ENCODE measurements at regions not wholly inside any gene's neighbourhood (a gene's known extent, or its start where the extent isn't known, plus 50 kb on each side); places are given as distances from the start of the nearest gene placed in this dataset.

DNA sequence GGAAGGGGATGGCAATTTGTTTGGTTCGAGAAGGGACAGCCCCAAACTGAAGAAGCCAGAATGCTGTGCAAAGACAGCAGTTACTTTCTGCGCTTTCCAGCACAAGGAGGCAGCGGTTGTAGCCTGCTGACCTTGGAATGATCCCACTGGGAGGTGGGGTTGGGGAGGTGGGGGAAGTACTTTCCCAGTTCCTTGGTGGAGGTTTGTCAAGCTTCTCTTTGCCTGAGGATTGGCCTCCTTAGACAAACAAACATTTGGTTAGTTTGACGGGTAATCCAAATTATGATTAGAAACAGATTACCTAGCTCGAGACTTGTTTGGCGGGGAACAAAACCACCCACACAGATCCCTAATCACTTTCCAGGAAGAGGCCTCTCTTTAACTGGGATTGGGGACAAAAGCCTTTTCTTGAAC, 79.1 kb upstream of the EGLN3 start:
- no peak overlapping the region for H3K27ac ChIP-seq
- no peak overlapping the region for H3K4me3 ChIP-seq
- H3K9me3 ChIP-seq: no peaks in the 10 kb centered on the region
- CTCF ChIA-PET: interaction anchor here (1.6 kb wide), 1 partner anchor 69 kb away, joined by 5 read pairs; no protein-coding TSS in a partner anchor
- no peak overlapping the region for H3K4me2 ChIP-seq
- POLR2A ChIA-PET: no interaction called here
- ATAC-seq (no peak), DNase-seq (ENCODE audit: low read depth in 1 of 2, low spot score in 1 of 2) (no peak), FAIRE-seq (no peak)
- H3K4me1 ChIP-seq: no peaks in the 10 kb centered on the region
- TF ChIP-seq, protein P1, sequence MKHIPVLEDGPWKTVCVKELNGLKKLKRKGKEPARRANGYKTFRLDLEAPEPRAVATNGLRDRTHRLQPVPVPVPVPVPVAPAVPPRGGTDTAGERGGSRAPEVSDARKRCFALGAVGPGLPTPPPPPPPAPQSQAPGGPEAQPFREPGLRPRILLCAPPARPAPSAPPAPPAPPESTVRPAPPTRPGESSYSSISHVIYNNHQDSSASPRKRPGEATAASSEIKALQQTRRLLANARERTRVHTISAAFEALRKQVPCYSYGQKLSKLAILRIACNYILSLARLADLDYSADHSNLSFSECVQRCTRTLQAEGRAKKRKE (CRISPR knock-in tag; IDR thresholded peaks at IDR 0.05; ENCODE audit: low read depth): no peak
- TF ChIP-seq ESRRA (IDR thresholded peaks at IDR 0.05; ENCODE audit: borderline replicate concordance, low read length) (no peak), RARB (CRISPR knock-in tag; IDR thresholded peaks at IDR 0.05) (no peak), HEYL (CRISPR knock-in tag; IDR thresholded peaks at IDR 0.05) (no peak), HDAC2 (IDR thresholded peaks at IDR 0.05) (no peak), PHF8 (IDR thresholded peaks at IDR 0.05; ENCODE audit: borderline replicate concordance, low read depth) (no peak), CHD4 (IDR thresholded peaks at IDR 0.05; ENCODE audit: borderline replicate concordance) (no peak), FOSL2 (IDR thresholded peaks at IDR 0.05) (no peak), FOSL2 (CRISPR knock-in tag; IDR thresholded peaks at IDR 0.05) (no peak), POLR2AphosphoS2 (conservative IDR thresholded peaks at IDR 0.05; ENCODE audit: low read length) (no peak), MAZ (IDR thresholded peaks at IDR 0.05; ENCODE audit: borderline replicate concordance, low read depth, low read length) (no peak)
- TF ChIP-seq, protein P2, sequence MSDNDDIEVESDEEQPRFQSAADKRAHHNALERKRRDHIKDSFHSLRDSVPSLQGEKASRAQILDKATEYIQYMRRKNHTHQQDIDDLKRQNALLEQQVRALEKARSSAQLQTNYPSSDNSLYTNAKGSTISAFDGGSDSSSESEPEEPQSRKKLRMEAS (IDR thresholded peaks at IDR 0.05): no peak
- WGBS (ENCODE audit: missing lambda C conversion rate): 87% methylated on average over 6 of the region's 6 CpGs

DNA sequence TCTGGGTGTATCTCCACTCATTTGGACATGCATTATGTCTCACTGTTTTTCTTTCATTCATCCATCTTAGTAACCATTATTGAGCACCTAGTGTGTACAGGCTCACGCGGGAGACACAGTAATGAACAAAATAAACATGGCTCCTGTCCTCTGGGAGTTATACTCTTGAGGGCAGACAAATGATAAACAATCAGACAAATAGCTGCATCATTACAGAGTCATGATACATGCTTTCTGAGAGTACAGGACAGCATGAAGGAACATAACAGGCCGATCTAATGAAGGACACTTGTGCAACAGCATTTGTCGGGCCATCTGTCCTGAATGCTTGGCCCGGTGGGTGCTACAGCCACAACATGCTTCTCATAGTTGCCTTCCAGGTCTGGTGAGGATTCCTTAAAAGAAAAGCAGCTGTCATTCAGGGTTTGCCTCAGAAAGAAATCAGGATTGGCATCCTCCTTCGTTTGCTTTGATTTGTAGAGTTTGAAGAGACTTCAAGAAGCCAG, 77.2 kb upstream of the EGLN3 start:
- Histone ChIP-seq H3K4me3 (no peak overlapping the region), H3K4me2 (no peak overlapping the region), H3K27ac (no peak overlapping the region), H3K9me3 (no peaks in the 10 kb centered on the region), H3K4me1 (no peaks in the 10 kb centered on the region)
- DNase-seq (ENCODE audit: low read depth in 1 of 2, low spot score in 1 of 2): no peak
- ChIA-PET POLR2A (no interaction called here), CTCF (no interaction called here)
- 93% methylated on average over 6 of the region's 6 CpGs for WGBS (ENCODE audit: missing lambda C conversion rate)
- peak in 1 of 2 experiments; percentile 47; a peak in 1 of 6 replicates for ATAC-seq
- TF ChIP-seq POLR2A (IDR thresholded peaks at IDR 0.05; ENCODE audit: low read length) (no peak), RAD21 (conservative IDR thresholded peaks at IDR 0.05 in 1 of 2, IDR thresholded peaks at IDR 0.05 in 1 of 2) (no peak), CBX8 (IDR thresholded peaks at IDR 0.05) (no peak), MAFK (IDR thresholded peaks at IDR 0.05; ENCODE audit: partially characterized antibody) (no peak), RFX5 (IDR thresholded peaks at IDR 0.05) (no peak), BHLHE40 (IDR thresholded peaks at IDR 0.05; ENCODE audit: low read depth, low read length) (no peak), ESRRA (IDR thresholded peaks at IDR 0.05; ENCODE audit: borderline replicate concordance, low read length) (no peak), HEYL (CRISPR knock-in tag; IDR thresholded peaks at IDR 0.05) (no peak), POLR2AphosphoS2 (conservative IDR thresholded peaks at IDR 0.05; ENCODE audit: low read length) (no peak), ZC3H11A (IDR thresholded peaks at IDR 0.05) (no peak), EP300 (IDR thresholded peaks at IDR 0.05) (no peak), JUN (IDR thresholded peaks at IDR 0.05) (no peak), HOXA7 (CRISPR knock-in tag; IDR thresholded peaks at IDR 0.05) (no peak), JUNB (IDR thresholded peaks at IDR 0.05) (no peak)
- TF ChIP-seq, protein P3, sequence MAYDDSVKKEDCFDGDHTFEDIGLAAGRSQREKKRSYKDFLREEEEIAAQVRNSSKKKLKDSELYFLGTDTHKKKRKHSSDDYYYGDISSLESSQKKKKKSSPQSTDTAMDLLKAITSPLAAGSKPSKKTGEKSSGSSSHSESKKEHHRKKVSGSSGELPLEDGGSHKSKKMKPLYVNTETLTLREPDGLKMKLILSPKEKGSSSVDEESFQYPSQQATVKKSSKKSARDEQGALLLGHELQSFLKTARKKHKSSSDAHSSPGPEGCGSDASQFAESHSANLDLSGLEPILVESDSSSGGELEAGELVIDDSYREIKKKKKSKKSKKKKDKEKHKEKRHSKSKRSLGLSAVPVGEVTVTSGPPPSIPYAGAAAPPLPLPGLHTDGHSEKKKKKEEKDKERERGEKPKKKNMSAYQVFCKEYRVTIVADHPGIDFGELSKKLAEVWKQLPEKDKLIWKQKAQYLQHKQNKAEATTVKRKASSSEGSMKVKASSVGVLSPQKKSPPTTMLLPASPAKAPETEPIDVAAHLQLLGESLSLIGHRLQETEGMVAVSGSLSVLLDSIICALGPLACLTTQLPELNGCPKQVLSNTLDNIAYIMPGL (CRISPR knock-in tag; IDR thresholded peaks at IDR 0.05; ENCODE audit: borderline replicate concordance): no peak
- TF ChIP-seq, protein P4, sequence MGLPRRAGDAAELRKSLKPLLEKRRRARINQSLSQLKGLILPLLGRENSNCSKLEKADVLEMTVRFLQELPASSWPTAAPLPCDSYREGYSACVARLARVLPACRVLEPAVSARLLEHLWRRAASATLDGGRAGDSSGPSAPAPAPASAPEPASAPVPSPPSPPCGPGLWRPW (IDR thresholded peaks at IDR 0.05): no peak
- TF ChIP-seq, protein P2 (IDR thresholded peaks at IDR 0.05): no peak
- TF ChIP-seq, protein P5, sequence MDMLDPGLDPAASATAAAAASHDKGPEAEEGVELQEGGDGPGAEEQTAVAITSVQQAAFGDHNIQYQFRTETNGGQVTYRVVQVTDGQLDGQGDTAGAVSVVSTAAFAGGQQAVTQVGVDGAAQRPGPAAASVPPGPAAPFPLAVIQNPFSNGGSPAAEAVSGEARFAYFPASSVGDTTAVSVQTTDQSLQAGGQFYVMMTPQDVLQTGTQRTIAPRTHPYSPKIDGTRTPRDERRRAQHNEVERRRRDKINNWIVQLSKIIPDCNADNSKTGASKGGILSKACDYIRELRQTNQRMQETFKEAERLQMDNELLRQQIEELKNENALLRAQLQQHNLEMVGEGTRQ (IDR thresholded peaks at IDR 0.05): no peak
- FAIRE-seq: no peak
